HUES48 (cell line): ENCODE measurements at regions not wholly inside any gene's neighbourhood (a gene's known extent, or its start where the extent isn't known, plus 50 kb on each side); places are given as distances from the start of the nearest gene placed in this dataset.

Experiments
- H3K27ac ChIP-seq: one replicate; pipeline ENCODE4 v1.7.0; 2013; ENCODE audit warnings: low read depth, low read length, inconsistent platforms
- H3K27me3 ChIP-seq: 2 replicates; pipeline ENCODE4 v1.6.1; 2013; ENCODE audit warnings: mild to moderate bottlenecking, low read length; ENCODE audit not compliant: control insufficient read depth, insufficient read depth
- H3K36me3 ChIP-seq: 2 replicates; pipeline ENCODE4 v1.6.1; 2013; ENCODE audit warnings: low read length; ENCODE audit not compliant: control insufficient read depth, insufficient read depth
- H3K4me1 ChIP-seq: 2 replicates; pipeline ENCODE4 v1.6.1; 2013; ENCODE audit warnings: mild to moderate bottlenecking, low read length; ENCODE audit not compliant: control insufficient read depth, insufficient read depth
- H3K4me3 ChIP-seq: 2 replicates; pipeline ENCODE4 v1.5.1; 2013; ENCODE audit warnings: mild to moderate bottlenecking, low read depth, low read length
- H3K9ac ChIP-seq: 2 replicates; pipeline ENCODE4 v1.6.1; 2013; ENCODE audit warnings: mild to moderate bottlenecking, low read depth, low read length, moderate library complexity
- H3K9me3 ChIP-seq: 2 replicates; pipeline ENCODE4 v1.6.1; 2013; ENCODE audit warnings: low read length; ENCODE audit not compliant: control insufficient read depth, insufficient read depth

DNA sequence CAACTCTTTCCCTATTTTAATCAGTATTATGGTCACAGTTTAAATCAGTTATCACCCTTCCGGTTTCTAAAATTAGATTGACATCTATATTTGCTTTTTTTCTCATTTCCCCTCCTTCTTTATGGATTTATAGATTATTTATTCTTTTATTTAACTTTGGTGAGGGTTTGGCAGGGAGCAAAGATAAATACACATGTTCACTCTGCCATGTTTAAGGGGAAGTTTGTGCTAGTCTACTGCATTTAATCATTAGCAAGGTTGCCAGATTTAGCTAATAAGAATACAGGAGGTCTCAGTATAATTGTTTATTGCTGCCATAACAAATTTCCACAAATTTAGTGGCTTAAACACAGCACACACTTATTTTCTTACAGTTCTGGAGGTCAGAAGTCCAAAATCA is 204.0 kb upstream of the BTG1 start:
- Histone ChIP-seq H3K9ac (no peak overlapping the region), H3K36me3 (no peaks in the 10 kb centered on the region), H3K4me3 (no peak overlapping the region), H3K4me1 (no peaks in the 10 kb centered on the region), H3K27me3 (no peaks in the 10 kb centered on the region), H3K27ac (no peak overlapping the region), H3K9me3 (0 out of 2 replicates have a peak, but pooled peaks cover 2% of the 10 kb centered on the region)

DNA sequence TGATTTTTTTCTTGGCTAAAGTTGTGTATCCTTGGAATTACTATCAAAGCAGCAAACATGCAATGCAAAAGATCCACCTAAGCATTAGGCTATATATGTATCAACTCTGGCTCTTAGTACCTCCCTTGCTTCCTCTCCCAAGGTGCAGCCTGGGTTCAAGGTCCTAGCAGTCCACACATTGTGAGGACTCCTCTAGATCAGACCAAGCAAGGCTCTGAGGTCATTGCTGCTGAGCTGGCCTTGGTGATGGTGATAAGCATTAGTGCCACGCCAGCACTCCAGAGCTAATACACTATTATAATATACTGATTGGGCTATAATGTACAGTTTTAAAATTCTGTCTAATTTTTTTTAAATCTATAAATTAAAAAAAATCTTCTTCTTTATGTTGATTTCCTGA is 196.9 kb upstream of the BTG1 start:
- H3K27me3 ChIP-seq, result no peaks in the 10 kb centered on the region
- H3K4me1 ChIP-seq, result no peaks in the 10 kb centered on the region
- H3K9ac ChIP-seq, result no peak overlapping the region
- H3K9me3 ChIP-seq, result no peaks in the 10 kb centered on the region
- H3K36me3 ChIP-seq, result no peaks in the 10 kb centered on the region
- no peak overlapping the region for H3K27ac ChIP-seq
- no peak overlapping the region for H3K4me3 ChIP-seq

DNA sequence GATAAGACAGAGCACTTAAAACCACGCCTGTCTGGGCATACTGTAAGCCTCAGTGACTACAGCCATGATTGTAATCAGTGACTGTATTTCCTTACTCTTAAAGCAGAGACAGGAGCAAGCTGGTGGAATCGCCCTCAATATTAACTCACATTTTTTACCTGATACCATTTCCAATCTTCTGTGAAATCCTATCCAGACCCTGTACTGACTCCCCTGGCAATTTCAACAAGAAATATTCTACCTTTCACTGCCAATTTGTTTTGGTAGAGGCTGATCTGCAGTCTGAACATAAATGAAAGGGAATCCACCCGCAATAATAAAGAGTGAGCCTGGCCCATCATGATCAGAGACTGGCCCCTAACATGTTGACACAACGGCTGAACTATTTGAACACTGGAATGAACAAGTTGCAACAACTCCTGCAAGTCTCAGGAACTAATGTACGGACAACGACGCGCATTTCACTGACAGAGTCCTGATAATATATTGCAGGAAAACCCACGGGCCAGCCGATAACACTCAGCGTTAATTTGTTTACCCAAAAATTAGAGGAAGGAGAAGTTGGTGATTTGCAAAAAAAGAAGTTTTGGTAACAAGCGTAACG is 195.5 kb upstream of the BTG1 start:
- H3K4me1 ChIP-seq, result no peaks in the 10 kb centered on the region
- no peaks in the 10 kb centered on the region for H3K36me3 ChIP-seq
- no peak overlapping the region for H3K27ac ChIP-seq
- no peaks in the 10 kb centered on the region for H3K9me3 ChIP-seq
- no peak overlapping the region for H3K4me3 ChIP-seq
- no peaks in the 10 kb centered on the region for H3K27me3 ChIP-seq
- no peak overlapping the region for H3K9ac ChIP-seq

DNA sequence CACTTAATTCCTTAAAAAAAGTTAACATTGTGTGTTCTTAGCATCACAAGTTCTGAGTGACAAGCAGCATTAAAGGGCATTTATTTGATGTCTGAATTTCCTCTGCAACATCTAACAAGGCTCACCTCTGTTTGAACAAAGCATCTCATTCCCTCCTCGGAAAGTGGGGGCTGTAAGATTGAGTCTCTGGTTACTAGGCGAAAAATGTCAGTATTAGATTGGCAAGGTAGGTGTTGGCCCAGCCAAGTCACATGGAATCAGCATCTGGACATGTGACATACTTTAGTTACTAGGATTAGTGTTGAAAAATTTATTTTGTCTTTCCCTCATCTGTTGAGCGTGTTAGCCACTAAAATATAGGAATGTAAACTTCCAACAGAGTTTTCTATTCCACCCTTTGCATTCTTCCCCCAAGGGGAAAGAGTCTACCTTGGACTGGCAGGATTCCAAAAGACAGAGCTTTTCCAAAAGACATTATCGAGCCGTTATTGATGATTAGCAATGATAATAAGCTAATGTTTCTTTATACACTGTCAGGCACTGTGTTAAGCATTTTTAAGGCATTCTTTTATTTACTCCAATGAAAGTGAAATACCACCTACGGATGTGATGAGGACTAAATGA is 194.9 kb upstream of the BTG1 start:
- H3K36me3 ChIP-seq, result no peaks in the 10 kb centered on the region
- no peak overlapping the region for H3K4me3 ChIP-seq
- H3K27ac ChIP-seq, result no peak overlapping the region
- H3K9me3 ChIP-seq, result no peaks in the 10 kb centered on the region
- no peak overlapping the region for H3K9ac ChIP-seq
- no peaks in the 10 kb centered on the region for H3K27me3 ChIP-seq
- H3K4me1 ChIP-seq, result no peaks in the 10 kb centered on the region

DNA sequence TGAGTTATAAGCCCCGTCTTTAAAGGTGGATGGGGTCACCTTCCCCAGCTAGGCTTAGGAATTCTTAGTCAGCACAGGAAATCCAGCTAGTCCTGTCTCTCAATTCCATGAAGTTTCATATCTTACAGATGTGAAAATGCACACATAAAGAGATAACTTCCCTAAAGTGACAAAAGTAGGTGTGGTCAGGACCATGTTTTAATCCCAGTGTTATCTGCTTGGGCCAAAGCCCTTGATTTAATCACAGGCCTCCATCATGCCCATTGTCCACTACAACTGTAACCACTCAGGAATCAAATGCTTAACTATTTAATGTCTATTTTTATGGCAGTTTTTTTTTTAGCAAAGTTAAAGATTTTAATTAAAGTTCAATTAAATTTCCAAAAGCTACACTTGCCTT is 194.4 kb upstream of the BTG1 start:
- Histone ChIP-seq H3K27me3 (no peaks in the 10 kb centered on the region), H3K4me3 (no peak overlapping the region), H3K27ac (no peak overlapping the region), H3K9me3 (no peaks in the 10 kb centered on the region), H3K9ac (no peak overlapping the region), H3K36me3 (no peaks in the 10 kb centered on the region), H3K4me1 (no peaks in the 10 kb centered on the region)

DNA sequence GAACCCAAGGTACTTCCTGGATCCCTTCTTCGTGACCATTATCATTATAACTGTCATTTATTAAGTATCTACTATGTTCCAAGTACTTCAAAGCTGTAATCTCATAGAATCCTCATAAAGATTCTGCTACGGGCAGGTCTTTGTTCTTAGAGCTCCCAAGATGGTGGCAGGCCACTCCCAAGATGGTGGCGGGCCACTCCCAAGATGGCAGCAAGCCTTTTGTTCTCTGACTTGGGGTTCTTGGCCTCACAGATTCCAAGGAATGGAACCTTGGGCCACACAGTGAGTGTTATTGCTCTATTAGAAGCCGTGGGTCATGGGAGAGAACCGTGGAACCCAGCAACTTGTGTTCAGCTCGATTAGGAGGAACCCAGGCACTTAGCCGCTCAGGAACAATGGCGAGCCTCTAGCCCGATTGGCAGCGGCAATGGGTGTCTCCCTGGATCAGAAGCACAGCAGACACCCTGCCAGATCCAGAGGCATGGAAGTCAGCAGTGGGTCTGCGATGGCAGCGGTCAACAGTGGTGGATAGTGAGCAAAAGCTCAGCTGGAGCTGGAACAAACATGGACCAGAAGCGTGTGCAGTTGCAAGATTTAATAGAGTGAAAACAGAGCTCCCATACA is 193.7 kb upstream of the BTG1 start:
- no peaks in the 10 kb centered on the region for H3K27me3 ChIP-seq
- H3K9ac ChIP-seq, result no peak overlapping the region
- no peaks in the 10 kb centered on the region for H3K36me3 ChIP-seq
- no peak overlapping the region for H3K4me3 ChIP-seq
- no peaks in the 10 kb centered on the region for H3K4me1 ChIP-seq
- no peak overlapping the region for H3K27ac ChIP-seq
- no peaks in the 10 kb centered on the region for H3K9me3 ChIP-seq

DNA sequence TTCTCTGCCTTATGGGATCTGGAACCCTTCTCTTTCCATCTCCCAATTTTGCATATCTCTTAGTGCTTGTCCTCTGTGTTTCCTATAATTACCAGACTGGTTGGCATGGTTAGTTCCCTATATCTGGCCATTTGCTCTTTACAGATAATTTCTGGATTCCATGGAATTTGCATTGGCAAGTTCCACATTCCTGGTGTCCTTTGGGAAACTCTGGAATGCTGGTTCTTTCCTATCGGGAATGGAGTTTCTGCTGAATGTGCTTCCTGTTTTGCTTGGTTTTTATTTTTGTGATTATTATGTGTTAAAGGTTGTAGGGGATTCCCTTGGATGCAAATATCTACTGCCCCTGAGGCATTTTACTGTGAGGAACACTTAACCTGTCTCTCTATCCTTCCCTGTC is 193.0 kb upstream of the BTG1 start:
- no peaks in the 10 kb centered on the region for H3K9me3 ChIP-seq
- no peak overlapping the region for H3K9ac ChIP-seq
- no peak overlapping the region for H3K27ac ChIP-seq
- H3K36me3 ChIP-seq, result no peaks in the 10 kb centered on the region
- no peaks in the 10 kb centered on the region for H3K27me3 ChIP-seq
- no peak overlapping the region for H3K4me3 ChIP-seq
- H3K4me1 ChIP-seq, result no peaks in the 10 kb centered on the region

DNA sequence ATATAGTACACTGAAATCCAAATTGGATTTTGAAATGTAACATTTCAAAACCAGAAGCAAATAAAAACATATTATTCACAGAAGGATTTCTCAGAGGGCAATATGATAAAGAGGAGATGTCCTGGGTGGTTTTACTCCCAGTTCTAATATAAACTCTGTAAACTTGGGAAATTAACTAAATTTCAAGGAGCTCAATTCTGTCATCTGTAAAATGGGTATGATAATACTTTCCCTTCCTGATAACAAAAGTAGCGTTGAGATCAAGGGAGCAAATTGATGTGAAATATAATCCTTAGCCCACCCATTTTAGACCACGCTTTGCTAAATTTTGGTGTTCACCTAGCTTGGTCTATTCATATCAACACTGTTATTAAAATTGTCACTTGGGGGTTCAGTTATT is 192.5 kb upstream of the BTG1 start:
- no peaks in the 10 kb centered on the region for H3K27me3 ChIP-seq
- H3K36me3 ChIP-seq, result no peaks in the 10 kb centered on the region
- no peak overlapping the region for H3K4me3 ChIP-seq
- H3K9ac ChIP-seq, result no peak overlapping the region
- no peaks in the 10 kb centered on the region for H3K4me1 ChIP-seq
- no peak overlapping the region for H3K27ac ChIP-seq
- H3K9me3 ChIP-seq, result no peaks in the 10 kb centered on the region

DNA sequence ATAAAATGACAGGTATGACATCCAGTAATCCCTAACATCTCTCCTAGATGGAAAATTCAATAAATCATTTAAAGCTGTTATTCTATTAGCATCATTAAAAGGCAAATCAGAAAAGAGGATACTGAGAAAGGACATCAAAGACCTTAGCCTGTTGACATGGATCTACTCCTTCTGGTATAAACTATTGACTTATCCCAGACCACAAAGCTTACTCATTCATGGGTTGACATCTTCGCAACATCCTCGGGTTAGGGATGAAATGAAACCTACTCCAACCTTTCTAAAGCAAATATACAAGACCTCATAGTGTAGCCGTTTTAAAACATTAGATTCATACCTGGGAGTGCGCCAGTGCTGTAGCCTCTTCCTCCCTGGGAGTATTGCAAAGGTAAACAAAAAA is 191.5 kb upstream of the BTG1 start:
- Histone ChIP-seq H3K4me3 (no peak overlapping the region), H3K27me3 (no peaks in the 10 kb centered on the region), H3K9me3 (no peaks in the 10 kb centered on the region), H3K36me3 (no peaks in the 10 kb centered on the region), H3K4me1 (no peaks in the 10 kb centered on the region), H3K9ac (no peak overlapping the region), H3K27ac (no peak overlapping the region)

DNA sequence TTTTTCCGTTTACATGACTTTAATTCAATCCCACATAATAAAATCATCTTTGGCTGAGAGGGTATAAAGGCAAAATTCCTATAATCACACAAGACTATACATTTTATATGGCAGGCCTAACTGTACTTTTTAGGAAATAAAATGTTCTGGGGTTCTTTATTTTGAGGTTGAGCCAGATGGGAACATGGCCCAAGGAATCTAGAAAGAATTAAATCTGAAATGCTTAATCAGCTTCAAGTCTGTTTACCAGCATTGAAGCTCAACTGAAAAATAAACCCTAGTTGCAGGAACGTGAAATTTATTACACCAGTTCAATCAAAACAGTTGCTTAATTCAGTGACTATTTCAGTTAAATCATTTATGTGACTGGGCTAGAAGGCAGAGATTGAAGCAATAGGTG is 191.0 kb upstream of the BTG1 start:
- Histone ChIP-seq H3K36me3 (no peaks in the 10 kb centered on the region), H3K4me3 (no peak overlapping the region), H3K4me1 (no peaks in the 10 kb centered on the region), H3K9me3 (no peaks in the 10 kb centered on the region), H3K27ac (no peak overlapping the region), H3K27me3 (no peaks in the 10 kb centered on the region), H3K9ac (no peak overlapping the region)

DNA sequence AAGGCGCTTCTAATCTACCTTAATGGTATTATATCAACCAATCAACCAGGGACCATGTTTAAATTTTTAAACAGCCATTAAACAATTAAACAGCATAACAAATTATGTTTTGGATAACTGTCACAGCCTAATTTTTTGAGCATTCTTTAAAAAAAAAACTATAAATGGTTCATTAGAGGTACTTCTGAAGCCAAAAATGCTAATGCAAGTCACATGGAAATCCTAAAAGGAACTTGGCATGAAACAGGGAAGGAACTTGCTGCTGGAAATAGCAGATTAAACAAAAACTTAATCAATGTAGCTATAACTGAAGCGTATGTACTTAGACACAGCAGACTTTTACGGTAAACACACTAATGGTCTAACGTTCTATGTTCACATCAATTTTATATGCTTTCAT is 190.2 kb upstream of the BTG1 start:
- H3K27me3 ChIP-seq, result no peaks in the 10 kb centered on the region
- no peak overlapping the region for H3K9ac ChIP-seq
- H3K36me3 ChIP-seq, result no peaks in the 10 kb centered on the region
- H3K27ac ChIP-seq, result no peak overlapping the region
- H3K4me1 ChIP-seq, result no peaks in the 10 kb centered on the region
- no peaks in the 10 kb centered on the region for H3K9me3 ChIP-seq
- no peak overlapping the region for H3K4me3 ChIP-seq
